H9 (cell line): ENCODE measurements at regions not wholly inside any gene's neighbourhood (a gene's known extent, or its start where the extent isn't known, plus 50 kb on each side); places are given as distances from the start of the nearest gene placed in this dataset.

Experiments used
- DNase-seq: peaks from one replicate; pipeline ENCODE4 v3.0.0-alpha.2; 2017
- H2AFZ ChIP-seq: one replicate; pipeline ENCODE4 v1.6.1; 2013; ENCODE audit warnings: mild to moderate bottlenecking, low read length, control low read depth, moderate library complexity
- H2AK5ac ChIP-seq: 2 replicates; pipeline ENCODE4 v1.6.1; 2013; ENCODE audit warnings: low read length, control low read depth, mixed read lengths; ENCODE audit not compliant: insufficient read length
- H2BK120ac ChIP-seq: one replicate; pipeline ENCODE4 v1.6.1; 2013; ENCODE audit warnings: low read depth, mild to moderate bottlenecking, low read length, control low read depth, inconsistent platforms; ENCODE audit not compliant: poor library complexity, severe bottlenecking
- H2BK12ac ChIP-seq: 2 replicates; pipeline ENCODE4 v1.6.1; 2013; ENCODE audit warnings: low read length, control low read depth, mixed read lengths, low read depth; ENCODE audit not compliant: insufficient read length
- H2BK15ac ChIP-seq: 2 replicates; pipeline ENCODE4 v1.6.1; 2013; ENCODE audit warnings: low read depth, low read length, control low read depth
- H2BK20ac ChIP-seq: one replicate; pipeline ENCODE4 v1.6.1; 2013; ENCODE audit warnings: low read depth, mild to moderate bottlenecking, low read length, control low read depth, inconsistent platforms; ENCODE audit not compliant: poor library complexity, severe bottlenecking
- H2BK5ac ChIP-seq: 2 replicates; pipeline ENCODE4 v1.6.1; 2013; ENCODE audit warnings: low read length, control low read depth, mixed read lengths; ENCODE audit not compliant: insufficient read length
- H3K14ac ChIP-seq: 2 replicates; pipeline ENCODE4 v1.6.1; 2013; ENCODE audit warnings: low read length, control low read depth; ENCODE audit not compliant: insufficient read depth
- H3K18ac ChIP-seq: 2 replicates; pipeline ENCODE4 v1.6.1; 2013; ENCODE audit warnings: low read depth, mild to moderate bottlenecking, mixed read lengths, low read length, control low read depth; ENCODE audit not compliant: insufficient read length
- H3K23ac ChIP-seq: 2 replicates; pipeline ENCODE4 v1.6.1; 2013; ENCODE audit warnings: low read length, control low read depth, mixed read lengths, low read depth; ENCODE audit not compliant: insufficient read length
- H3K23me2 ChIP-seq: 2 replicates; pipeline ENCODE4 v1.6.1; 2013; ENCODE audit warnings: low read depth, mild to moderate bottlenecking, mixed read lengths, low read length, control low read depth; ENCODE audit not compliant: insufficient read length, poor library complexity, severe bottlenecking
- H3K27ac ChIP-seq: 2 replicates; pipeline ENCODE4 v1.5.1; 2013; ENCODE audit warnings: low read length, control low read depth, mixed read lengths, low read depth; ENCODE audit not compliant: insufficient read length
- H3K27me3 ChIP-seq: 2 replicates; pipeline ENCODE4 v1.6.1; 2013; ENCODE audit warnings: low read length, control low read depth, inconsistent platforms; ENCODE audit not compliant: insufficient read depth
- H3K4ac ChIP-seq: 2 replicates; pipeline ENCODE4 v1.6.1; 2013; ENCODE audit warnings: low read depth, mild to moderate bottlenecking, control low read depth, inconsistent platforms, low read length, moderate library complexity
- H3K4me1 ChIP-seq: 2 replicates; pipeline ENCODE4 v1.6.1; 2013; ENCODE audit warnings: low read length, control low read depth, inconsistent platforms; ENCODE audit not compliant: insufficient read depth
- H3K4me2 ChIP-seq: 2 replicates; pipeline ENCODE4 v1.6.1; 2013; ENCODE audit warnings: low read length, control low read depth, mixed read lengths; ENCODE audit not compliant: insufficient read length, insufficient read depth
- H3K56ac ChIP-seq: 2 replicates; pipeline ENCODE4 v1.6.1; 2013; ENCODE audit warnings: low read depth, mild to moderate bottlenecking, mixed read lengths, low read length, control low read depth; ENCODE audit not compliant: insufficient read length
- H3K79me1 ChIP-seq: 2 replicates; pipeline ENCODE4 v1.6.1; 2013; ENCODE audit warnings: low read depth, mild to moderate bottlenecking, moderate library complexity, low read length, control low read depth, inconsistent platforms; ENCODE audit not compliant: insufficient read depth, poor library complexity, severe bottlenecking
- H3K79me2 ChIP-seq: 2 replicates; pipeline ENCODE4 v1.6.1; 2013; ENCODE audit warnings: low read length, control low read depth, inconsistent platforms; ENCODE audit not compliant: insufficient read depth
- H3K9ac ChIP-seq: 2 replicates; pipeline ENCODE4 v1.6.1; 2013; ENCODE audit warnings: low read length, control low read depth, mixed read lengths; ENCODE audit not compliant: insufficient read length; ENCODE audit errors: extremely low read depth
- H3K9me3 ChIP-seq: one replicate; pipeline ENCODE4 v1.6.1; 2013; ENCODE audit warnings: low read depth, low read length, inconsistent platforms; ENCODE audit not compliant: control insufficient read depth
- H3T11ph ChIP-seq: one replicate; pipeline ENCODE4 v1.6.1; 2013; ENCODE audit warnings: mild to moderate bottlenecking, low read length, control low read depth, inconsistent platforms
- H4K20me1 ChIP-seq: one replicate; pipeline ENCODE4 v1.6.1; 2013; ENCODE audit not compliant: control insufficient read depth, insufficient read length, insufficient read depth
- H4K5ac ChIP-seq: 2 replicates; pipeline ENCODE4 v1.6.1; 2013; ENCODE audit warnings: low read depth, mild to moderate bottlenecking, mixed read lengths, low read length, control low read depth; ENCODE audit not compliant: insufficient read length
- H4K8ac ChIP-seq: replicated peaks from 2 replicates; pipeline ENCODE4 v1.6.1; 2013; ENCODE audit warnings: low read length, control low read depth, mixed read lengths, low read depth; ENCODE audit not compliant: insufficient read length
- H4K91ac ChIP-seq: 2 replicates; pipeline ENCODE4 v1.6.1; 2013; ENCODE audit warnings: low read depth, mild to moderate bottlenecking, moderate library complexity, mixed read lengths, low read length, control low read depth; ENCODE audit not compliant: insufficient read length
- H3K27ac Mint-ChIP-seq, 3 experiments: 2 replicates in 2 of 3; 3 replicates in 1 of 3; pipeline ENCODE4 v1.8.0; 2020 to 2021; ENCODE audit warnings: mixed read lengths in 3 of 3, mild to moderate bottlenecking in 1 of 3, moderate library complexity in 1 of 3
- H3K27me3 Mint-ChIP-seq: 2 replicates; pipeline ENCODE4 v1.8.0; 2021; ENCODE audit warnings: low read depth, mild to moderate bottlenecking, moderate library complexity, mixed read lengths
- H3K36me3 Mint-ChIP-seq, 3 experiments: 2 replicates in 2 of 3; 3 replicates in 1 of 3; pipeline ENCODE4 v1.8.0; 2020 to 2021; ENCODE audit warnings: low read depth in 3 of 3, mixed read lengths in 3 of 3; ENCODE audit not compliant: insufficient read depth in 1 of 3
- H3K4me1 Mint-ChIP-seq, 2 experiments: 2 replicates each; pipeline ENCODE4 v1.8.0; 2020; ENCODE audit warnings: mixed read lengths in 2 of 2
- H3K4me3 Mint-ChIP-seq, 2 experiments: 2 replicates in 1 of 2; 3 replicates in 1 of 2; pipeline ENCODE4 v1.8.0; 2020 to 2021; ENCODE audit warnings: mild to moderate bottlenecking in 2 of 2, mixed read lengths in 2 of 2, moderate library complexity in 1 of 2
- H3K9me3 Mint-ChIP-seq, 2 experiments: 2 replicates in 1 of 2; 3 replicates in 1 of 2; pipeline ENCODE4 v1.8.0; 2020; ENCODE audit warnings: mild to moderate bottlenecking in 2 of 2, mixed read lengths in 2 of 2, moderate library complexity in 1 of 2
- TF ChIP-seq, protein P1 (sequence below): fragments of 200-600 bp; sonication (generic); conservative IDR thresholded peaks from 3 replicates; pipeline ENCODE4 v1.8.0; 2021; ENCODE audit warnings: antibody characterized with exemption, mild to moderate bottlenecking

DNA sequence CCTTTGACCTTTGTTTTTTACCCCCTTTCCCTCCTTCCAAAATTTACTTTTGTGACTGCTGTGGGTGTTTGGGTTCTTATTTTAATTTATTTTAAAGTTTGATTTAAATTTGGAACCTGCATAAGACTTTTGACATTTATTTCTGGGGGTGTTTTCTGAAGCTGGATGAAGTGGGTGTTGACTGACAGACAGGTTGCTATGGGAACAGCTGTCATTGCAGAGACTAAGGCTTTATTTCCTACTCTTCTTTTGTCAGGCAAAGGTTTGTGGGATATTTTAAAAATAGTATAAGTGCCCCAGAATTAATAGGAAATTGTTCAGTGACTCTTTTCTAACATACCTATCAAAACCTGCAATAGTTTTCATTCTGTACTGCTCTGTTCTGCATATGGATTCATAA is 290.8 kb upstream of the ESRRG start:
- Histone ChIP-seq H3K9ac (no peak overlapping the region), H2BK120ac (no peak overlapping the region), H3K4me1 (no peaks in the 10 kb centered on the region), H4K91ac (no peak overlapping the region), H3K23me2 (no peaks in the 10 kb centered on the region), H4K8ac (no peak overlapping the region), H4K5ac (no peak overlapping the region), H3K79me2 (no peaks in the 10 kb centered on the region), H3K14ac (no peak overlapping the region), H2AFZ (no peak overlapping the region), H3K79me1 (no peaks in the 10 kb centered on the region), H3K27ac (no peak overlapping the region), H3K4ac (no peak overlapping the region), H3K23ac (no peak overlapping the region), H3K27me3 (no peaks in the 10 kb centered on the region), H2BK20ac (no peak overlapping the region), H3K4me2 (no peak overlapping the region), H3K56ac (no peak overlapping the region), H3K9me3 (no peaks in the 10 kb centered on the region), H2BK5ac (no peak overlapping the region), H2AK5ac (no peak overlapping the region), H3T11ph (no peak overlapping the region), H3K18ac (no peak overlapping the region), H2BK12ac (no peak overlapping the region), H2BK15ac (no peak overlapping the region), H4K20me1 (no peaks in the 10 kb centered on the region)
- no peaks in the 10 kb centered on the region for H3K27me3 Mint-ChIP-seq
- TF ChIP-seq, protein P1, sequence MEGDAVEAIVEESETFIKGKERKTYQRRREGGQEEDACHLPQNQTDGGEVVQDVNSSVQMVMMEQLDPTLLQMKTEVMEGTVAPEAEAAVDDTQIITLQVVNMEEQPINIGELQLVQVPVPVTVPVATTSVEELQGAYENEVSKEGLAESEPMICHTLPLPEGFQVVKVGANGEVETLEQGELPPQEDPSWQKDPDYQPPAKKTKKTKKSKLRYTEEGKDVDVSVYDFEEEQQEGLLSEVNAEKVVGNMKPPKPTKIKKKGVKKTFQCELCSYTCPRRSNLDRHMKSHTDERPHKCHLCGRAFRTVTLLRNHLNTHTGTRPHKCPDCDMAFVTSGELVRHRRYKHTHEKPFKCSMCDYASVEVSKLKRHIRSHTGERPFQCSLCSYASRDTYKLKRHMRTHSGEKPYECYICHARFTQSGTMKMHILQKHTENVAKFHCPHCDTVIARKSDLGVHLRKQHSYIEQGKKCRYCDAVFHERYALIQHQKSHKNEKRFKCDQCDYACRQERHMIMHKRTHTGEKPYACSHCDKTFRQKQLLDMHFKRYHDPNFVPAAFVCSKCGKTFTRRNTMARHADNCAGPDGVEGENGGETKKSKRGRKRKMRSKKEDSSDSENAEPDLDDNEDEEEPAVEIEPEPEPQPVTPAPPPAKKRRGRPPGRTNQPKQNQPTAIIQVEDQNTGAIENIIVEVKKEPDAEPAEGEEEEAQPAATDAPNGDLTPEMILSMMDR: no peak
- no peak for DNase-seq
- no peaks in the 10 kb centered on the region for H3K36me3 Mint-ChIP-seq
- no peaks in the 10 kb centered on the region for H3K9me3 Mint-ChIP-seq
- H3K4me1 Mint-ChIP-seq: no peaks in the 10 kb centered on the region
- H3K27ac Mint-ChIP-seq: no peak overlapping the region
- H3K4me3 Mint-ChIP-seq: no peak overlapping the region
